ENCODE measurements at regions not wholly inside any gene's neighbourhood (a gene's known extent, or its start where the extent isn't known, plus 50 kb on each side); places are given as distances from the start of the nearest gene placed in this dataset.

DNA sequence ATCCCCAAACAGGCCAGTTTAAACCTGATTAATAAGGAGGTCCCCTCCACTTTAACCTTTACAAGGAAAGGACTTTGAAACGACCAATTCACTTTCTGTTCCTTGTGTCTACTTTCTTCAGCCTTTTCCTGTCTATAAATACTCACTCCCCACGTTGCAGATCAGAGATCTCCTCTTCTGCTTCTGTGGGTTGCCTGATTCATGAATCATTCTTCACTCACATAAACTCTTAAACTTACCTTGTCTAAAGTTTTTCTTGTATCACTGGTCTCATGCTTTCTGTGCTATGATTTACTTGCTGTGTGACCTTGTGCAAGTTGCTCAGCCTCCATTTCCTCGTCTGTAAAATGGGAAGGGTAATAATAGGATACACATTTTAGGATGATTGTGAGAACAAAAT lies 236.1 kb downstream of the QDPR start:
- no peak for DNase-seq (ENCODE audit: low read depth in 6 of 9, low spot score in 9 of 9)
- Histone ChIP-seq H3K27ac (ENCODE audit: low read depth in 1 of 2, low read length in 1 of 2) (no peak overlapping the region), H3K27me3 (ENCODE audit: control insufficient read depth in 2 of 2, insufficient read depth in 1 of 2, low read length in 1 of 2) (no peaks in the 10 kb centered on the region), H3K36me3 (ENCODE audit: control insufficient read depth in 2 of 2, insufficient read depth in 2 of 2, low read length in 1 of 2) (no peaks in the 10 kb centered on the region), H3K9me3 (ENCODE audit: control insufficient read depth in 2 of 2, insufficient read depth in 1 of 2, low read length in 1 of 2) (no peaks in the 10 kb centered on the region), H3K4me3 (ENCODE audit: low read length in 2 of 2) (no peak overlapping the region), H3K4me1 (ENCODE audit: control insufficient read depth in 2 of 2, insufficient read depth in 2 of 2, low read length in 2 of 2) (no peaks in the 10 kb centered on the region)
- 55% methylated on average over 3 of the region's 3 CpGs for WGBS

DNA sequence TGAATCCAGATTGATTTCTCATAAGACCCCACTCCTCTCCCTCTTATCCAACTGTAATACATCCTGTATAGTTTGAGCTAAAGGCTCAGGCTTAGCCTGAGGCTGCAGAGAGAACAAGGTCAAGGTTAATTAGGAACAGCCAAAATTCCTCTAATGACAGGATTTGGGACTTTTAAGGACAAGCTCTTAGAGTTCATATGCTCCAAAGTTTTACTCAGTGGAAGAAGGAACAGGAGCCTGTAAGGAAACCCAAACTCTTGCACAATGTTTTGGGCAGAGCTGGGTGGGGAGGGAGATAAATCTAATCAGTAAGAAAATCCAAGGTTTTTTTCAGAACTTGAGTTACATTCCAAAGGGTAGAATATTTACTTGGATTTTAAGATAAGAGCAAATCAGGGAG lies 238.8 kb downstream of the QDPR start:
- H3K27ac ChIP-seq (ENCODE audit: low read depth in 1 of 2, low read length in 1 of 2), result no peak overlapping the region
- DNase-seq (ENCODE audit: low read depth in 6 of 9, low spot score in 9 of 9), result no peak
- H3K4me3 ChIP-seq (ENCODE audit: low read length in 2 of 2), result no peak overlapping the region
- H3K27me3 ChIP-seq (ENCODE audit: control insufficient read depth in 2 of 2, insufficient read depth in 1 of 2, low read length in 1 of 2), result no peaks in the 10 kb centered on the region
- H3K4me1 ChIP-seq (ENCODE audit: control insufficient read depth in 2 of 2, insufficient read depth in 2 of 2, low read length in 2 of 2), result no peaks in the 10 kb centered on the region
- no peaks in the 10 kb centered on the region for H3K9me3 ChIP-seq (ENCODE audit: control insufficient read depth in 2 of 2, insufficient read depth in 1 of 2, low read length in 1 of 2)
- H3K36me3 ChIP-seq (ENCODE audit: control insufficient read depth in 2 of 2, insufficient read depth in 2 of 2, low read length in 1 of 2), result no peaks in the 10 kb centered on the region

DNA sequence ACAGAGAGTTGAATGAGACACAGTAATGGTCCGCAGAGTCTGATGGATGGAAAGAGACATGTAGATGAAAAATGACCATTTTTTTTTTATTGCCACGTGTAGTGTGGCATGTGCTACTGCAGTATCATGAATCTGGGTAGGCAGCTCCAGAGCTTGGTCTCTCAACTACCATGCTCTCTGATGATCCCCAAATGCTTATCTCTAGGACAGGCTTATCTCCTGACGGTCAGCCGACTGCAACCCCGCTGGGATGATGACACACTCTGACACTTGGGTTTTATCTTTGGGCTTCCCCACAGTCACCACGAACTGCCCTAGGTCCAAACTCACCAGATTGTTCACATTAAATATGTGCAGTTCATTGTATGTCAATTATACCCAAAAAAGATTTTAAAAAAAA lies 239.7 kb downstream of the QDPR start:
- no peak for DNase-seq (ENCODE audit: low read depth in 6 of 9, low spot score in 9 of 9)
- Histone ChIP-seq H3K27me3 (ENCODE audit: control insufficient read depth in 2 of 2, insufficient read depth in 1 of 2, low read length in 1 of 2) (no peaks in the 10 kb centered on the region), H3K4me3 (ENCODE audit: low read length in 2 of 2) (no peak overlapping the region), H3K27ac (ENCODE audit: low read depth in 1 of 2, low read length in 1 of 2) (no peak overlapping the region), H3K36me3 (ENCODE audit: control insufficient read depth in 2 of 2, insufficient read depth in 2 of 2, low read length in 1 of 2) (no peaks in the 10 kb centered on the region), H3K4me1 (ENCODE audit: control insufficient read depth in 2 of 2, insufficient read depth in 2 of 2, low read length in 2 of 2) (no peaks in the 10 kb centered on the region), H3K9me3 (ENCODE audit: control insufficient read depth in 2 of 2, insufficient read depth in 1 of 2, low read length in 1 of 2) (no peaks in the 10 kb centered on the region)
- 89% methylated on average over 6 of the region's 6 CpGs for WGBS

GRCh38 chr4:17265653-17266052 lies 246.2 kb downstream of the QDPR start:
- H3K27ac ChIP-seq (ENCODE audit: low read depth in 1 of 2, low read length in 1 of 2), result no peak overlapping the region
- no peaks in the 10 kb centered on the region for H3K36me3 ChIP-seq (ENCODE audit: control insufficient read depth in 2 of 2, insufficient read depth in 2 of 2, low read length in 1 of 2)
- no peaks in the 10 kb centered on the region for H3K9me3 ChIP-seq (ENCODE audit: control insufficient read depth in 2 of 2, insufficient read depth in 1 of 2, low read length in 1 of 2)
- no peaks in the 10 kb centered on the region for H3K4me1 ChIP-seq (ENCODE audit: control insufficient read depth in 2 of 2, insufficient read depth in 2 of 2, low read length in 2 of 2)
- WGBS, result 91% methylated on average over 4 of the region's 4 CpGs
- H3K4me3 ChIP-seq (ENCODE audit: low read length in 2 of 2), result no peak overlapping the region
- DNase-seq (ENCODE audit: low read depth in 6 of 9, low spot score in 9 of 9), result no peak
- no peaks in the 10 kb centered on the region for H3K27me3 ChIP-seq (ENCODE audit: control insufficient read depth in 2 of 2, insufficient read depth in 1 of 2, low read length in 1 of 2)

GRCh38 chr4:17265139-17265538 lies 246.8 kb downstream of the QDPR start:
- Histone ChIP-seq H3K27ac (ENCODE audit: low read depth in 1 of 2, low read length in 1 of 2) (no peak overlapping the region), H3K36me3 (ENCODE audit: control insufficient read depth in 2 of 2, insufficient read depth in 2 of 2, low read length in 1 of 2) (no peaks in the 10 kb centered on the region), H3K4me3 (ENCODE audit: low read length in 2 of 2) (no peak overlapping the region), H3K27me3 (ENCODE audit: control insufficient read depth in 2 of 2, insufficient read depth in 1 of 2, low read length in 1 of 2) (no peaks in the 10 kb centered on the region), H3K9me3 (ENCODE audit: control insufficient read depth in 2 of 2, insufficient read depth in 1 of 2, low read length in 1 of 2) (no peaks in the 10 kb centered on the region), H3K4me1 (ENCODE audit: control insufficient read depth in 2 of 2, insufficient read depth in 2 of 2, low read length in 2 of 2) (no peaks in the 10 kb centered on the region)
- 87% methylated on average over 2 of the region's 2 CpGs for WGBS
- DNase-seq (ENCODE audit: low read depth in 6 of 9, low spot score in 9 of 9), result no peak

GRCh38 chr4:17260166-17260907 lies 251.6 kb downstream of the QDPR start:
- H3K27ac ChIP-seq (ENCODE audit: low read depth in 1 of 2, low read length in 1 of 2), result no peak overlapping the region
- no peak for DNase-seq (ENCODE audit: low read depth in 6 of 9, low spot score in 9 of 9)
- H3K4me1 ChIP-seq (ENCODE audit: control insufficient read depth in 2 of 2, insufficient read depth in 2 of 2, low read length in 2 of 2), result no peaks in the 10 kb centered on the region
- no peak overlapping the region for H3K4me3 ChIP-seq (ENCODE audit: low read length in 2 of 2)
- H3K27me3 ChIP-seq (ENCODE audit: control insufficient read depth in 2 of 2, insufficient read depth in 1 of 2, low read length in 1 of 2), result no peaks in the 10 kb centered on the region
- H3K36me3 ChIP-seq (ENCODE audit: control insufficient read depth in 2 of 2, insufficient read depth in 2 of 2, low read length in 1 of 2), result no peaks in the 10 kb centered on the region
- H3K9me3 ChIP-seq (ENCODE audit: control insufficient read depth in 2 of 2, insufficient read depth in 1 of 2, low read length in 1 of 2), result no peaks in the 10 kb centered on the region
- 89% methylated on average over 4 of the region's 4 CpGs for WGBS

- no peaks in the 10 kb centered on the region for H3K27me3 ChIP-seq (ENCODE audit: control insufficient read depth in 2 of 2, insufficient read depth in 1 of 2, low read length in 1 of 2)
Observed at GRCh38 chr4:17258106-17258505, 253.8 kb downstream of the QDPR start.

DNA sequence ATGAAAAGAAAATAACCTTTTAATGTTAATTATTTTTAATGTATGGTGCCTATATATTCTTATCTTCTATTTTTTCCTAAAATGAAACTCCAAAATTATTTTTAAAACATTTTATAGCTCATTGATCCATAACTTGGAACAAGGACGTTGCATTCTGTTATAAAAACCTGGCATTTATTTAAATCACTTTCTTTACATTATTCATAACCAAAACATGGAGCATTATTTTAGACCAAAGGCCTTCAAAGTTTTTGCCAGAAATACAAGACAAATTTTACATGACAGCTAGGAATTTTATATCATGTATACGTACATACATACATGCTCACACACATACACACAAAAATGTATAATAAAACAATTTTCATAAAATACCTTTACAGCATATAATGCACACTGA lies 259.8 kb downstream of the QDPR start:
- Histone ChIP-seq H3K4me3 (ENCODE audit: low read length in 2 of 2) (no peak overlapping the region), H3K27ac (ENCODE audit: low read depth in 1 of 2, low read length in 1 of 2) (no peak overlapping the region), H3K36me3 (ENCODE audit: control insufficient read depth in 2 of 2, insufficient read depth in 2 of 2, low read length in 1 of 2) (no peaks in the 10 kb centered on the region), H3K9me3 (ENCODE audit: control insufficient read depth in 2 of 2, insufficient read depth in 1 of 2, low read length in 1 of 2) (no peaks in the 10 kb centered on the region), H3K4me1 (ENCODE audit: control insufficient read depth in 2 of 2, insufficient read depth in 2 of 2, low read length in 2 of 2) (no peaks in the 10 kb centered on the region), H3K27me3 (ENCODE audit: control insufficient read depth in 2 of 2, insufficient read depth in 1 of 2, low read length in 1 of 2) (no peaks in the 10 kb centered on the region)
- DNase-seq (ENCODE audit: low read depth in 6 of 9, low spot score in 9 of 9), result no peak
- 89% methylated on average over 2 of the region's 2 CpGs for WGBS

More at GRCh38 chr4:17258106-17258505, 253.8 kb downstream of the QDPR start:
- Histone ChIP-seq H3K27ac (ENCODE audit: low read depth in 1 of 2, low read length in 1 of 2) (no peak overlapping the region), H3K4me3 (ENCODE audit: low read length in 2 of 2) (no peak overlapping the region), H3K36me3 (ENCODE audit: control insufficient read depth in 2 of 2, insufficient read depth in 2 of 2, low read length in 1 of 2) (no peaks in the 10 kb centered on the region), H3K9me3 (ENCODE audit: control insufficient read depth in 2 of 2, insufficient read depth in 1 of 2, low read length in 1 of 2) (no peaks in the 10 kb centered on the region), H3K4me1 (ENCODE audit: control insufficient read depth in 2 of 2, insufficient read depth in 2 of 2, low read length in 2 of 2) (no peaks in the 10 kb centered on the region)
- WGBS, result 98% methylated on average over 2 of the region's 2 CpGs
- no peak for DNase-seq (ENCODE audit: low read depth in 6 of 9, low spot score in 9 of 9)

- Histone ChIP-seq H3K9me3 (ENCODE audit: control insufficient read depth in 2 of 2, insufficient read depth in 1 of 2, low read length in 1 of 2) (no peaks in the 10 kb centered on the region), H3K27ac (ENCODE audit: low read depth in 1 of 2, low read length in 1 of 2) (no peak overlapping the region), H3K27me3 (ENCODE audit: control insufficient read depth in 2 of 2, insufficient read depth in 1 of 2, low read length in 1 of 2) (no peaks in the 10 kb centered on the region), H3K36me3 (ENCODE audit: control insufficient read depth in 2 of 2, insufficient read depth in 2 of 2, low read length in 1 of 2) (no peaks in the 10 kb centered on the region), H3K4me3 (ENCODE audit: low read length in 2 of 2) (no peak overlapping the region), H3K4me1 (ENCODE audit: control insufficient read depth in 2 of 2, insufficient read depth in 2 of 2, low read length in 2 of 2) (no peaks in the 10 kb centered on the region)
- 88% methylated on average over 3 of the region's 3 CpGs for WGBS
- no peak for DNase-seq (ENCODE audit: low read depth in 6 of 9, low spot score in 9 of 9)
Observed at GRCh38 chr4:17251101-17251500, 260.8 kb downstream of the QDPR start.

Data from thymus (tissue), 11 donors.